ENCODE measurements at regions not wholly inside any gene's neighbourhood (a gene's known extent, or its start where the extent isn't known, plus 50 kb on each side); places are given as distances from the start of the nearest gene placed in this dataset.
A peak's percentile ranks its signal among the peaks of the same experiment; 100 is the strongest.

- no peak overlapping the region for H3K27ac ChIP-seq
- H3K36me3 ChIP-seq = no peaks in the 10 kb centered on the region
- no peaks in the 10 kb centered on the region for H3K27me3 ChIP-seq
- no peaks in the 10 kb centered on the region for H3K9me3 ChIP-seq
- WGBS (ENCODE audit: insufficient coverage, low coverage, low lambda C conversion rate, missing lambda C conversion rate) = 56% methylated on average over 13 of the region's 16 CpGs
- ATAC-seq (no peak), DNase-seq (peak in 1 of 3 donors; percentile 3)
- no peaks in the 10 kb centered on the region for H3K4me1 ChIP-seq
- TF ChIP-seq CTCF (IDR thresholded peaks at IDR 0.05) = no peak
- no peak for TF ChIP-seq POLR2A (IDR thresholded peaks at IDR 0.05)
- intact Hi-C loops (cut with DNase I) = no loop called here
- H3K4me3 ChIP-seq = no peak overlapping the region
Observed at GRCh38 chr11:134558916-134559601, 147.0 kb upstream of the B3GAT1 start.

GRCh38 chr11:134558258-134558835 lies 146.3 kb upstream of the B3GAT1 start:
- WGBS (ENCODE audit: insufficient coverage, low coverage, low lambda C conversion rate, missing lambda C conversion rate) = 65% methylated on average over 3 of the region's 4 CpGs
- peak in 1 of 3 donors; percentile 11 for DNase-seq

GRCh38 chr11:134557571-134558257 lies 145.7 kb upstream of the B3GAT1 start:
- Histone ChIP-seq H3K9me3 (no peaks in the 10 kb centered on the region), H3K36me3 (no peaks in the 10 kb centered on the region), H3K27me3 (no peaks in the 10 kb centered on the region), H3K27ac (no peak overlapping the region), H3K4me3 (no peak overlapping the region), H3K4me1 (no peaks in the 10 kb centered on the region)
- intact Hi-C loops (cut with DNase I) = no loop called here
- TF ChIP-seq POLR2A (IDR thresholded peaks at IDR 0.05) (no peak), CTCF (IDR thresholded peaks at IDR 0.05) (no peak)
- 64% methylated on average over 6 of the region's 6 CpGs for WGBS (ENCODE audit: insufficient coverage, low coverage, low lambda C conversion rate, missing lambda C conversion rate)
- no peak for DNase-seq
- ATAC-seq = no peak

More at GRCh38 chr11:134558258-134558835, 146.3 kb upstream of the B3GAT1 start:
- Histone ChIP-seq H3K36me3 (no peaks in the 10 kb centered on the region), H3K4me1 (no peaks in the 10 kb centered on the region), H3K4me3 (no peak overlapping the region), H3K27ac (no peak overlapping the region), H3K9me3 (no peaks in the 10 kb centered on the region), H3K27me3 (no peaks in the 10 kb centered on the region)
- no peak for ATAC-seq
- TF ChIP-seq CTCF (IDR thresholded peaks at IDR 0.05) = no peak
- TF ChIP-seq POLR2A (IDR thresholded peaks at IDR 0.05) = no peak
- intact Hi-C loops (cut with DNase I) = no loop called here

GRCh38 chr11:134556186-134556585 lies 144.1 kb upstream of the B3GAT1 start:
- Histone ChIP-seq H3K4me3 (no peak overlapping the region), H3K9me3 (no peaks in the 10 kb centered on the region), H3K27me3 (no peaks in the 10 kb centered on the region), H3K4me1 (no peaks in the 10 kb centered on the region), H3K36me3 (no peaks in the 10 kb centered on the region), H3K27ac (no peak overlapping the region)
- ATAC-seq (no peak), DNase-seq (peak in 1 of 3 donors; percentile 8)
- TF ChIP-seq CTCF (IDR thresholded peaks at IDR 0.05) = no peak
- no peak for TF ChIP-seq POLR2A (IDR thresholded peaks at IDR 0.05)
- intact Hi-C loops (cut with DNase I) = no loop called here
- WGBS (ENCODE audit: insufficient coverage, low coverage, low lambda C conversion rate, missing lambda C conversion rate) = 71% methylated on average over 2 of the region's 4 CpGs

All from right lobe of liver (tissue), 6 donors.